ENCODE measurements at regions not wholly inside any gene's neighbourhood (a gene's known extent, or its start where the extent isn't known, plus 50 kb on each side); places are given as distances from the start of the nearest gene placed in this dataset.

DNA sequence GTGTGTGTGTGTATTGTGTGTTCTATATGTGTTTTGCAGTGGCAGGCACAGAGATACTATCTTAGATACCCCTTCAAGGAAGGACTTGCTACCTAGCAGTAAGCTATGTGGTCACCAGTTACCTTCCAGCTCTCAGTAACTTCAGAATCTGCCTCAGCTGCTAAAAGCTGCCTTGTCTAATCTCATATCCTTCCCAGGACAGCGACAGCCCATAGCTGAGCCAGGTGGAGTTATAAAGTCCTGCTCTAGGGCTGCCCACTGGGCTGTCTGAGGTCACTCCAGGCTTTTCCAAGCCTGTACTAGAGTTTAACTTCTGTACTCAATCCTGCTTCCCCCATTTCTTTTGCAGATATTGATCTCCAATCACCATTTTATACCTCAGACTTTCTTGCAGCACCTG lies 942.6 kb downstream of the GALC start:
- TF ChIP-seq TAF1 (IDR thresholded peaks at IDR 0.05; ENCODE audit: borderline replicate concordance, insufficient read depth, low read length) (no peak), POLR2AphosphoS5 (IDR thresholded peaks at IDR 0.05; ENCODE audit: low read depth, low read length) (no peak)

Measured in PFSK-1 (cell line).